ENCODE measurements at regions not wholly inside any gene's neighbourhood (a gene's known extent, or its start where the extent isn't known, plus 50 kb on each side); places are given as distances from the start of the nearest gene placed in this dataset.

GRCh38 chr2:51657849-51658248 is 625.9 kb upstream of the NRXN1 start:
- H3K27me3 ChIP-seq (ENCODE audit: control insufficient read depth in 3 of 3, insufficient read depth in 3 of 3, low read depth in 1 of 3, low read length in 3 of 3): no peaks in the 10 kb centered on the region
- no peaks in the 10 kb centered on the region for H3K79me1 ChIP-seq (ENCODE audit: low read depth, low read length)
- no peak for DNase-seq (ENCODE audit: low spot score)
- H3K4me2 ChIP-seq (ENCODE audit: insufficient read depth, low read length, poor library complexity, severe bottlenecking): no peak overlapping the region
- no peaks in the 10 kb centered on the region for H3K4me1 ChIP-seq (ENCODE audit: control insufficient read depth in 2 of 2, insufficient read depth in 1 of 2, low read depth in 1 of 2, low read length in 2 of 2)
- no peak overlapping the region for H2BK15ac ChIP-seq (ENCODE audit: low read length)
- no peak overlapping the region for H2AFZ ChIP-seq (ENCODE audit: low read length)
- H2BK5ac ChIP-seq (ENCODE audit: low read length): no peak overlapping the region
- no peak overlapping the region for H2AK5ac ChIP-seq (ENCODE audit: low read depth, low read length)
- H3K14ac ChIP-seq (ENCODE audit: low read length): no peak overlapping the region
- no peak overlapping the region for H3K27ac ChIP-seq (replicated peaks; ENCODE audit: low read length)
- no CpG with 5 or more reads among the region's 4 CpGs for WGBS, 2 donors (ENCODE audit: extremely low coverage in 2 of 2, insufficient read length in 2 of 2, insufficient replicate concordance in 1 of 2)
- no peaks in the 10 kb centered on the region for H3K36me3 ChIP-seq (replicated peaks in 1 of 2; ENCODE audit: control insufficient read depth in 2 of 2, insufficient read depth in 2 of 2, low read length in 2 of 2)
- H2BK12ac ChIP-seq (ENCODE audit: low read length): no peak overlapping the region
- no peak overlapping the region for H3K4me3 ChIP-seq (ENCODE audit: low read length in 2 of 2)
- H3K18ac ChIP-seq (ENCODE audit: low read length): no peak overlapping the region
- no peaks in the 10 kb centered on the region for H3K9me3 ChIP-seq (replicated peaks in 1 of 2; ENCODE audit: control insufficient read depth in 2 of 2, insufficient read depth in 1 of 2, low read depth in 1 of 2, low read length in 2 of 2)
- H3K23ac ChIP-seq (ENCODE audit: low read depth, low read length, poor library complexity): no peak overlapping the region
- no peak overlapping the region for H4K8ac ChIP-seq (ENCODE audit: low read depth, low read length)
- H2BK120ac ChIP-seq (ENCODE audit: low read depth, low read length): no peak overlapping the region
- H3K9ac ChIP-seq (ENCODE audit: low read depth, low read length, poor library complexity): no peak overlapping the region
- no peak overlapping the region for H4K91ac ChIP-seq (ENCODE audit: low read depth, low read length, poor library complexity)
- no peak overlapping the region for H3K4ac ChIP-seq (ENCODE audit: low read length)

GRCh38 chr2:51650769-51651168 is 618.8 kb upstream of the NRXN1 start:
- no peak overlapping the region for H2BK12ac ChIP-seq (ENCODE audit: low read length)
- no peak overlapping the region for H4K8ac ChIP-seq (ENCODE audit: low read depth, low read length)
- H3K23ac ChIP-seq (ENCODE audit: low read depth, low read length, poor library complexity): no peak overlapping the region
- no peak overlapping the region for H3K4ac ChIP-seq (ENCODE audit: low read length)
- H3K36me3 ChIP-seq (replicated peaks in 1 of 2; ENCODE audit: control insufficient read depth in 2 of 2, insufficient read depth in 2 of 2, low read length in 2 of 2): no peaks in the 10 kb centered on the region
- H3K79me1 ChIP-seq (ENCODE audit: low read depth, low read length): no peaks in the 10 kb centered on the region
- no peak overlapping the region for H3K18ac ChIP-seq (ENCODE audit: low read length)
- H4K91ac ChIP-seq (ENCODE audit: low read depth, low read length, poor library complexity): no peak overlapping the region
- H3K4me3 ChIP-seq (ENCODE audit: low read length in 2 of 2): no peak overlapping the region
- H2AK5ac ChIP-seq (ENCODE audit: low read depth, low read length): no peak overlapping the region
- no peak overlapping the region for H2AFZ ChIP-seq (ENCODE audit: low read length)
- no peak overlapping the region for H3K4me2 ChIP-seq (ENCODE audit: insufficient read depth, low read length, poor library complexity, severe bottlenecking)
- H3K27me3 ChIP-seq (ENCODE audit: control insufficient read depth in 3 of 3, insufficient read depth in 3 of 3, low read depth in 1 of 3, low read length in 3 of 3): no peaks in the 10 kb centered on the region
- H2BK15ac ChIP-seq (ENCODE audit: low read length): no peak overlapping the region
- H2BK120ac ChIP-seq (ENCODE audit: low read depth, low read length): no peak overlapping the region
- H2BK5ac ChIP-seq (ENCODE audit: low read length): no peak overlapping the region
- no peak overlapping the region for H3K14ac ChIP-seq (ENCODE audit: low read length)
- H3K27ac ChIP-seq (replicated peaks; ENCODE audit: low read length): no peak overlapping the region
- no peak for DNase-seq (ENCODE audit: low spot score)
- H3K9ac ChIP-seq (ENCODE audit: low read depth, low read length, poor library complexity): no peak overlapping the region
- no peaks in the 10 kb centered on the region for H3K4me1 ChIP-seq (ENCODE audit: control insufficient read depth in 2 of 2, insufficient read depth in 1 of 2, low read depth in 1 of 2, low read length in 2 of 2)
- H3K9me3 ChIP-seq (replicated peaks in 1 of 2; ENCODE audit: control insufficient read depth in 2 of 2, insufficient read depth in 1 of 2, low read depth in 1 of 2, low read length in 2 of 2): no peaks in the 10 kb centered on the region

- H3K14ac ChIP-seq (ENCODE audit: low read length): no peak overlapping the region
- no CpG with 5 or more reads among the region's 1 CpG for WGBS, 2 donors (ENCODE audit: extremely low coverage in 2 of 2, insufficient read length in 2 of 2, insufficient replicate concordance in 1 of 2)
- no peak for DNase-seq (ENCODE audit: low spot score)
These were observed 617.4 kb upstream of the NRXN1 start for GRCh38 chr2:51649366-51649765.

GRCh38 chr2:51638811-51639210 is 606.9 kb upstream of the NRXN1 start:
- no peak overlapping the region for H2BK15ac ChIP-seq (ENCODE audit: low read length)
- H2BK12ac ChIP-seq (ENCODE audit: low read length): no peak overlapping the region
- no peak overlapping the region for H3K18ac ChIP-seq (ENCODE audit: low read length)
- H3K9me3 ChIP-seq (replicated peaks in 1 of 2; ENCODE audit: control insufficient read depth in 2 of 2, insufficient read depth in 1 of 2, low read depth in 1 of 2, low read length in 2 of 2): no peaks in the 10 kb centered on the region
- H3K79me1 ChIP-seq (ENCODE audit: low read depth, low read length): no peaks in the 10 kb centered on the region
- no peak overlapping the region for H3K9ac ChIP-seq (ENCODE audit: low read depth, low read length, poor library complexity)
- no peak overlapping the region for H4K91ac ChIP-seq (ENCODE audit: low read depth, low read length, poor library complexity)
- H2AK5ac ChIP-seq (ENCODE audit: low read depth, low read length): no peak overlapping the region
- no peak for DNase-seq (ENCODE audit: low spot score)
- no peak overlapping the region for H3K4me2 ChIP-seq (ENCODE audit: insufficient read depth, low read length, poor library complexity, severe bottlenecking)
- H3K4ac ChIP-seq (ENCODE audit: low read length): no peak overlapping the region
- no CpG with 5 or more reads among the region's 4 CpGs for WGBS, 2 donors (ENCODE audit: extremely low coverage in 2 of 2, insufficient read length in 2 of 2, insufficient replicate concordance in 1 of 2)
- no peak overlapping the region for H3K27ac ChIP-seq (replicated peaks; ENCODE audit: low read length)
- no peak overlapping the region for H3K14ac ChIP-seq (ENCODE audit: low read length)
- no peaks in the 10 kb centered on the region for H3K36me3 ChIP-seq (replicated peaks in 1 of 2; ENCODE audit: control insufficient read depth in 2 of 2, insufficient read depth in 2 of 2, low read length in 2 of 2)
- no peak overlapping the region for H3K23ac ChIP-seq (ENCODE audit: low read depth, low read length, poor library complexity)
- H2BK120ac ChIP-seq (ENCODE audit: low read depth, low read length): no peak overlapping the region
- no peak overlapping the region for H3K4me3 ChIP-seq (ENCODE audit: low read length in 2 of 2)
- no peak overlapping the region for H4K8ac ChIP-seq (ENCODE audit: low read depth, low read length)
- H2AFZ ChIP-seq (ENCODE audit: low read length): no peak overlapping the region
- no peak overlapping the region for H2BK5ac ChIP-seq (ENCODE audit: low read length)
- no peaks in the 10 kb centered on the region for H3K4me1 ChIP-seq (ENCODE audit: control insufficient read depth in 2 of 2, insufficient read depth in 1 of 2, low read depth in 1 of 2, low read length in 2 of 2)
- H3K27me3 ChIP-seq (ENCODE audit: control insufficient read depth in 3 of 3, insufficient read depth in 3 of 3, low read depth in 1 of 3, low read length in 3 of 3): no peaks in the 10 kb centered on the region

More at GRCh38 chr2:51649366-51649765, 617.4 kb upstream of the NRXN1 start:
- no peak overlapping the region for H4K8ac ChIP-seq (ENCODE audit: low read depth, low read length)
- H3K18ac ChIP-seq (ENCODE audit: low read length): no peak overlapping the region
- no peak overlapping the region for H3K23ac ChIP-seq (ENCODE audit: low read depth, low read length, poor library complexity)
- H3K27ac ChIP-seq (replicated peaks; ENCODE audit: low read length): no peak overlapping the region
- no peak overlapping the region for H2BK12ac ChIP-seq (ENCODE audit: low read length)
- H3K4me3 ChIP-seq (ENCODE audit: low read length in 2 of 2): no peak overlapping the region
- no peaks in the 10 kb centered on the region for H3K36me3 ChIP-seq (replicated peaks in 1 of 2; ENCODE audit: control insufficient read depth in 2 of 2, insufficient read depth in 2 of 2, low read length in 2 of 2)
- no peak overlapping the region for H2AK5ac ChIP-seq (ENCODE audit: low read depth, low read length)
- no peak overlapping the region for H2BK15ac ChIP-seq (ENCODE audit: low read length)
- H3K4me1 ChIP-seq (ENCODE audit: control insufficient read depth in 2 of 2, insufficient read depth in 1 of 2, low read depth in 1 of 2, low read length in 2 of 2): no peaks in the 10 kb centered on the region
- no peak overlapping the region for H2BK120ac ChIP-seq (ENCODE audit: low read depth, low read length)
- H4K91ac ChIP-seq (ENCODE audit: low read depth, low read length, poor library complexity): no peak overlapping the region
- no peak overlapping the region for H3K9ac ChIP-seq (ENCODE audit: low read depth, low read length, poor library complexity)
- no peak overlapping the region for H2AFZ ChIP-seq (ENCODE audit: low read length)
- H3K4ac ChIP-seq (ENCODE audit: low read length): no peak overlapping the region
- H3K4me2 ChIP-seq (ENCODE audit: insufficient read depth, low read length, poor library complexity, severe bottlenecking): no peak overlapping the region
- H2BK5ac ChIP-seq (ENCODE audit: low read length): no peak overlapping the region
- no peaks in the 10 kb centered on the region for H3K9me3 ChIP-seq (replicated peaks in 1 of 2; ENCODE audit: control insufficient read depth in 2 of 2, insufficient read depth in 1 of 2, low read depth in 1 of 2, low read length in 2 of 2)
- H3K79me1 ChIP-seq (ENCODE audit: low read depth, low read length): no peaks in the 10 kb centered on the region
- H3K27me3 ChIP-seq (ENCODE audit: control insufficient read depth in 3 of 3, insufficient read depth in 3 of 3, low read depth in 1 of 3, low read length in 3 of 3): no peaks in the 10 kb centered on the region

Measured in neuronal stem cell (in vitro differentiated cells).